ENCODE measurements at regions not wholly inside any gene's neighbourhood (a gene's known extent, or its start where the extent isn't known, plus 50 kb on each side); places are given as distances from the start of the nearest gene placed in this dataset.

- no peaks in the 10 kb centered on the region for H3K36me3 Mint-ChIP-seq (ENCODE audit: low read depth)
- no peak overlapping the region for H3K27ac ChIP-seq (ENCODE audit: low read depth in 1 of 2, low read length in 2 of 2)
Measured at GRCh38 chr6:22353101-22353500, 56.3 kb upstream of the PRL start.

GRCh38 chr6:22356362-22356940 lies 59.6 kb upstream of the PRL start:
- Mint-ChIP-seq H3K36me3 (ENCODE audit: low read depth) (no peaks in the 10 kb centered on the region), H3K4me3 (no peak overlapping the region), H3K9me3 (peaks cover 4% of the 10 kb centered on the region), H3K27me3 (no peaks in the 10 kb centered on the region), H3K4me1 (ENCODE audit: low read depth) (no peaks in the 10 kb centered on the region), H3K27ac (no peak overlapping the region)
- H3K4me3 ChIP-seq (ENCODE audit: low read length): no peak overlapping the region
- CTCF ChIA-PET: no interaction called here
- H3K4me1 ChIP-seq (ENCODE audit: insufficient read depth, low read length): no peaks in the 10 kb centered on the region
- DNase-seq: no peak
- H3K36me3 ChIP-seq (ENCODE audit: insufficient read depth, low read length): no peaks in the 10 kb centered on the region
- peaks cover 0 to 4% of the 10 kb centered on the region in 2 experiments for H3K9me3 ChIP-seq (ENCODE audit: control insufficient read depth in 1 of 2, insufficient read depth in 1 of 2, low read length in 2 of 2)
- intact Hi-C loops (cut with DNase I, micrococcal nuclease): no loop called here
- H3K27me3 ChIP-seq (ENCODE audit: control insufficient read depth in 1 of 2, insufficient read depth in 2 of 2, low read length in 2 of 2): no peaks in the 10 kb centered on the region
- no peak for TF ChIP-seq CTCF (IDR thresholded peaks at IDR 0.05)
- POLR2A ChIA-PET: no interaction called here
- no peak overlapping the region for H3K27ac ChIP-seq (ENCODE audit: low read depth in 1 of 2, low read length in 2 of 2)
- no peak for ATAC-seq (ENCODE audit: poor library complexity)

More at GRCh38 chr6:22353101-22353500, 56.3 kb upstream of the PRL start:
- ChIA-PET POLR2A (no interaction called here), CTCF (interaction anchor here (1.1 kb wide), 1 partner anchor 14 kb away, joined by 3 read pairs; no protein-coding TSS in a partner anchor)
- Mint-ChIP-seq H3K27me3 (no peaks in the 10 kb centered on the region), H3K27ac (no peak overlapping the region), H3K4me3 (no peak overlapping the region), H3K9me3 (no peaks in the 10 kb centered on the region), H3K4me1 (ENCODE audit: low read depth) (no peaks in the 10 kb centered on the region)
- Histone ChIP-seq H3K4me1 (ENCODE audit: insufficient read depth, low read length) (no peaks in the 10 kb centered on the region), H3K36me3 (ENCODE audit: insufficient read depth, low read length) (no peaks in the 10 kb centered on the region), H3K4me3 (ENCODE audit: low read length) (no peak overlapping the region), H3K27me3 (ENCODE audit: control insufficient read depth in 1 of 2, insufficient read depth in 2 of 2, low read length in 2 of 2) (no peaks in the 10 kb centered on the region), H3K9me3 (ENCODE audit: control insufficient read depth in 1 of 2, insufficient read depth in 1 of 2, low read length in 2 of 2) (peaks cover 0 to 8% of the 10 kb centered on the region in 2 experiments)
- intact Hi-C loops (cut with DNase I, micrococcal nuclease): no loop called here
- DNase-seq (no peak), ATAC-seq (ENCODE audit: poor library complexity) (no peak)
- TF ChIP-seq CTCF (IDR thresholded peaks at IDR 0.05): no peak

- TF ChIP-seq CTCF (IDR thresholded peaks at IDR 0.05): no peak
- DNase-seq: no peak
- Mint-ChIP-seq H3K4me1 (ENCODE audit: low read depth) (no peaks in the 10 kb centered on the region), H3K27me3 (no peaks in the 10 kb centered on the region), H3K36me3 (ENCODE audit: low read depth) (no peaks in the 10 kb centered on the region), H3K9me3 (peaks cover 4% of the 10 kb centered on the region), H3K4me3 (no peak overlapping the region), H3K27ac (no peak overlapping the region)
- Histone ChIP-seq H3K9me3 (ENCODE audit: control insufficient read depth in 1 of 2, insufficient read depth in 1 of 2, low read length in 2 of 2) (peaks cover 0 to 4% of the 10 kb centered on the region in 2 experiments), H3K36me3 (ENCODE audit: insufficient read depth, low read length) (no peaks in the 10 kb centered on the region), H3K4me3 (ENCODE audit: low read length) (no peak overlapping the region), H3K4me1 (ENCODE audit: insufficient read depth, low read length) (no peaks in the 10 kb centered on the region), H3K27ac (ENCODE audit: low read depth in 1 of 2, low read length in 2 of 2) (no peak overlapping the region), H3K27me3 (ENCODE audit: control insufficient read depth in 1 of 2, insufficient read depth in 2 of 2, low read length in 2 of 2) (no peaks in the 10 kb centered on the region)
- intact Hi-C loops (cut with DNase I, micrococcal nuclease): no loop called here
- ATAC-seq (ENCODE audit: poor library complexity): no peak
- ChIA-PET POLR2A (no interaction called here), CTCF (no interaction called here)
Measured at GRCh38 chr6:22357724-22358189, 60.9 kb upstream of the PRL start.

Measured in CD4-positive, alpha-beta T cell (primary cell).